GM21717 (cell line): ENCODE measurements at regions not wholly inside any gene's neighbourhood (a gene's known extent, or its start where the extent isn't known, plus 50 kb on each side); places are given as distances from the start of the nearest gene placed in this dataset.
"Not testable (repeated sequence)": the region's sequence is repeated elsewhere in the genome, so short reads cannot be mapped to it uniquely, and the experiment has no call there.

Experiments used
- ATAC-seq: cut with Tn5 transposase; IDR thresholded peaks from one replicate; pipeline ENCODE4 v1.9.1; 2021; ENCODE audit warnings: mild to moderate bottlenecking, moderate library complexity; ENCODE audit not compliant: unreplicated experiment

- ATAC-seq = no peak
These were observed 82.2 kb upstream of the GRK3 start for GRCh38 chr22:25482091-25482760.

- no peak for ATAC-seq
These were observed 81.4 kb upstream of the GRK3 start for GRCh38 chr22:25482868-25483639.

DNA sequence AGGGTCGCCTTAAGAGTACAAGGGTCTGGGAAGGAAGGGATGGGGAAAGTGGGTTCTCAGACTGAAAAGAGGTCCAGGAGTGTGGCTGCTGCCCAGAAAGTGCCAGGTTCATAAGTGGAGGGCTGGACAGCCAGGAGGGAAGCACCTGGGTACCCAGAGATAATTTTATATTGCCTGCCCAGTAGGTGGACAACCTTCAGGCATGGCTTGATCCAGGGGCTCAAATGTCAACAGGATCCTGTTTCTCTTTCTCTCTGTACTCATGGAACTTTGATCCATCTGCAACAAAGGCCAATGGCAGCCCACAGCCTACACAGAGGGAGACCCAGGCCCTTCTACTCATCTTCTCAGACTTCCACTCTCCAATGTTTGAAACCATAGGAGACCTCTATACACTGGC, 80.5 kb upstream of the GRK3 start:
- ATAC-seq = no peak

- no peak for ATAC-seq
These were observed 79.8 kb upstream of the GRK3 start for GRCh38 chr22:25484521-25485315.

DNA sequence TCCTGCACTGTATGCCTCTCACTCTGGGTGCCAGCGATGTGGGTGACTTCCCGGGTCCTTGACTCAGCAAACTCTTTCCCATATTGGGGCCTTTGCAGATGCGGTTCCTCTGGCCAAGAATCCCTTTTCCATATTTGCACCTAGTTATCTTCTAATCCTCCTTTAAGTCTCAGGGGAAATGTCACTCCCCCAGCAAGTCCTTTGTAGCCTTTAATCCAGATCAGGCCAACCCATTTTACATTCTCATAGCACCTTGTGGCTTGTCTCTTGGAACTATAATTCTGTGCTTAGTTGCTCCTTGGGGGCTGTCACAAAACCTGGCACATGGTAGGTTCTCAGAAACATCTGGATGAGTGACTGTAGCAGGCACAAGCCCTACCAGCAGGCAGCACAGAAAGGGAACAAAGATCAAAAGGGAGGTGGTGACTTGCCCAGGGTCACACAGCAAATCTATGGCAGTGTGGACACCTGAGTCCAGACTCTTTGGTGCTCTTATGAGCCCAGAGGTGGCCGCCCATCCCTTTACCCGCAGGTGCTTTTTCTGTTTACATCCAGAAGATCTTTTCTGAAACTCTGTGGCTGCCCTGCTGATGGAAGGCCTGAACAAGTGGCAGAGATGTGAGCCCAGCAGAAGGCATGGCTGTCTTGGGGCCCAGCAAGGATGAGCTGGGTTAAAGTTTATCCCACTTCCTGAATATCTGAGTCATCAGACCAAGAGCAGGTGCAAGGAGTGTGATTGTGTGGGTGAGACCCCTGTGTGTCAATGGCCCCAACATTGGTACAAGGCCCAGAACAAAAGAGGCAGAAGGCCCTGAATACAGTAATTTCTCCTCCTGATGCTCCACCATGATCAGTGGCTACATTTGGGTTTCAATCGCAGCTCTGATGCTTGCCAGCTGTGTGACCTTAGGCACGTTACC, 78.6 kb upstream of the GRK3 start:
- ATAC-seq = no peak

- ATAC-seq = no peak
These were observed 77.0 kb upstream of the GRK3 start for GRCh38 chr22:25487508-25487907.

DNA sequence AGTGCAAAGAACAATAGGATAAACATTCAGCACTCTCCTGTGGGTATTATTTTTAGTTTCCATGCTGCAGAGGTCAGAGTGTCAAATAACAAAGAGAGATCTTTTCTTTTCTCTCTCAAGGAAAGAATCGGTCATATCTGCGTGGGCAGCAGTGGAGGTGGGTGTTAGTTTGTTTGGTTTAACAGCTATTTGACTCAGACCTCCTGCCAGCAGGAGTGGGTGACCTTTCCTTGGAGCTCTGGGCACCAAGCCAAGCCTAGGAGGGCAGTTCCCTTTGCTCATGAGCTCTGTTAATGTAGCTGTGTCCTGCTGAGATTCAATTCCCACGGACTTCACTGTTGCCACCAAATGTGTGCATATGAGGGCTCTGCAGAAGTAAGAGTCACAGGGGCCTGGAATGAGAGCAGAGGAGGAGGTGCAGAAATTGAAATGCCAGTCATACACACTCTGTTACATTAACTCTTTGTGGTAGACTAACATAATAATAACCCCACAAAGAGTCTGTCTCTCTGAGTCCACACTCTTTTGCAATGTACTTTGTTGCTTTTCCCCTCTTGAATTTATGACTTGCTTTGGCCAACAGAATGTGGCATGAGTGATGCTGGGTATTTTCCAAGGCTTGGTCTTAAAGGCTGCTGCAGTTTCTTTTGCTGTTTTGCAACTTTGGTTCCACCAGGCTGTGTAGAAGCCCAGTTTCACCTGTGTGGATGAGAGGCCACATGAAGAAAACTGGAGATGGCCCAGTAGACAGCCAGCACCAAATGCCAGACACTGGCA, 76.0 kb upstream of the GRK3 start:
- no peak for ATAC-seq

- ATAC-seq = no peak
These were observed 74.5 kb upstream of the GRK3 start for GRCh38 chr22:25489947-25490346.

DNA sequence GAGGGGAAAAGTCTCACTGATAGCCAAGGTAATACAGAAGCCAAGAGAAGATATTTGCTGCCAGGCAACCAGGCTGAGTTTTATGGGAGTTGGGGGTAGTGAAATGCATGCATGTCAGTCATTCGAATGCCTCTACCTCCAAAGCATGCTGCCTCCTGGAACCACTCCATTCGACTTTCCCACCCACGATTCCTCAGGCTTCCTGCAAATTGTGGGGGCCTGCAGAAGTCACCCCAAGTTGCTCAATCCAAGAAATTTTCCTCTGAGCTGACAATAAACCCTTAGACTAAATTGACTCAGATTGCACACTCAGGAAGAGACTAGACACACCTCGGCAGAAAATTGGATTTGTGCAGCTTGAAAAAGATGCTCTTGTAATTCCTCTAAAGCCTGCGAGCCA, 73.6 kb upstream of the GRK3 start:
- ATAC-seq = no peak

DNA sequence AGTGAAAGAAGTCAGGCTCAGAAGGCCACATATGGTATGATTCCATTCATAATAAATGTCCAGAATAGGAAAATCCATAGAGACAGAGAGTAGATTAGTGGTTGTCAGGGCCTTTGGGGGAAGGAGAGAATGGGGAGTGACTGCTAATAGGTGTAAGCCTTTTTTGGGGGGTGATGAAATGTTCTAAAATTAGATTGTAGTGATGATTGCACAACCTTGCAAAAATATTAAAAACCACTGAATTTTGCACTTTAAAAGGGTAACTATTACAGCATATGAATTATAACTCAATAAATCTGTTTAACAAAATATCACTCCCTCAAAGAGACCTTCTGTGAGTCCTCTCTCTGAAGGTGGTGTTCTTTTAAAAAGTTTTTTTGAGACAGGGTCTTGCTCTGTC, 72.3 kb upstream of the GRK3 start:
- ATAC-seq = no peak

GRCh38 chr22:25492841-25493734, 71.4 kb upstream of the GRK3 start:
- ATAC-seq = no peak

GRCh38 chr22:25493794-25494193, 70.7 kb upstream of the GRK3 start:
- no peak for ATAC-seq

DNA sequence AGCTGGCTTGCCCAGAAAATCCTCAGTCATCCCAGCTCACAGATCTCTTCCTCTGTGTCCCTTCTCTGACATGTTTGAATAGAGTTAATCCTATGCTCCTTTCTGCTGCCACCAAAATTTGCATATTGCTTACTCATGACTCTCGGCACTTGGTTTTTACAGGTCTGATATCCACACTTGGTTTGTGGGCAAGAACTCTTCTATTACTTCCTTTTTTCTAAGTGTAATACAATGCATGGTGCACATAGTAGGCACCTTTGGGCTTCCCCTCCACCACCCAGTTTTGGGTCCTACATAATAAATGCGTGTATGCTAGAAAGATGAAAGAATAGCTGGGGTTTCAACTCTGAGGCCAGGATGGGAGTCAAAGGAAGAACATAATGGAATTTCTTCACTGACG, 69.7 kb upstream of the GRK3 start:
- ATAC-seq = peak; percentile 84

- no peak for ATAC-seq
These were observed 69.2 kb upstream of the GRK3 start for GRCh38 chr22:25495285-25495684.

DNA sequence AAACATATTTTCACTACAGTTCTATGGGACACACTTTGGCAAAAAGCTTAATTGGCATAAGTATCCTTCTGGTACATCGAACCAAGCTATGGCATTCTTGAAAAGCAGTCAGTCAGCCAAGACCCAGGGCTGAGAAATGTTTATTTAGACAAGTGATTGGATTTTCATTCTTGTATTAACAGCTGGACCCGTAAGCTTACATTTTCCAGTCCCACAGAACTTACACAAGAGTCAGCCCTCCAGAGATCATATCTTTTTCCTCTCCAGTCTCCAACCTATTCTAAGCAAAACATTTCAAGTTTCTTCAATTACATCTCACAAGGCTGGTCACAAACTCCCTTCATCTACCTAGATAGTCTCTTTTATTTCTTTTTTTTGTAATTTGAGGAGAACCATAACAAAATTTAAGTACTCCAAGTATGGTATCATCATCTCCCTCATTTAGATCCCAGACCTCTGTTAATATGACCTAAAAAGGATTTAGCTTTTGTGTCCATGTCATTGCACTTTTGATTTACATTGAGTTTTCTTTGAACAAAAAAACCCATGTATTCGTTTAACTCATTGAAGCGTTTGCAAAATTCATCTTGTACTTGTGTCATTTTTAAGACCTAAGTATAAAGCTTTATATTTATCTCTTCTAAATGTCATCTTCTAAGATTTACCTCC, 67.9 kb upstream of the GRK3 start:
- no peak for ATAC-seq

DNA sequence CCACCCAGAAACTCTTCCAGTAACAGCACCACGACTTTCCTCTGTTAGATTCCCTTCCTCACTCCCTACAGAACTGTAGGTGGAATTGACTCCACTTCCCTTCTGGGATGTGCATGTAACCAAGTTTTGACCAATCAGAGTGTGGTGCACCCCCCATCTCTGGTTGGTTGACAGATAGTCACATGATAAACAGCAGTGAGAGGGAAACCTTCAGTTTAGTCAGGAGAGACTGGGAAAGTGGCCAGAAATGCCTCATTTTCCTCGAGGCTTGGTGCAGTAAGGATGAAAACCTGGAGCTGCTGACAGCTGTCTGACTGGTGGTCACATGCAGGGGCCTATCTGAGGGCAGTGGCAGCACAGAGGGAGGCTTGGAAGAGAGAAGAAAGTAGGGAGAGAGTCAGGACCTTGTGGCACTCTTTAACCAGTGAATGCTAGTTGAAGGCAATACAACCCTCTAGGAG, 67.3 kb upstream of the GRK3 start:
- ATAC-seq = no peak

- ATAC-seq = no peak
These were observed 66.8 kb upstream of the GRK3 start for GRCh38 chr22:25497716-25498115.

DNA sequence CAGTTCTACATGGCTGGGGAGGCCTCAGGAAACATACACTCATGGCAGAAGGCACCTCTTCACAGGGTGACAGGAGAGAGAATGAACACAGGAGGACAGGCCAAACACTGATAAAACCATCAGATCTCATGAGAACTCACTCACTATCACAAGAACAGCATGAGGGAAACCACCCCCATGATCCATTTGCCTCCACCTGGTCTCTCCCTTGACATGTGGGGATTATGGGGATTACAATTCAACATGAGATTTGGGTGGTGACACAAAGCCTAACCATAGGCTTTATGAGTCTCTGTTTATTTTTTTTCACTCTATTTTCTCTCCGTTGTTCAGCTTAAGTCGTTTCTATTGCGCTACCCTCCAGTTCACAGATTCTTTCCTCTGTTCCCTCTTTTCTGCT, 63.8 kb upstream of the GRK3 start:
- ATAC-seq = not testable (repeated sequence)
